ENCODE measurements at regions not wholly inside any gene's neighbourhood (a gene's known extent, or its start where the extent isn't known, plus 50 kb on each side); places are given as distances from the start of the nearest gene placed in this dataset.

GRCh38 chr2:239616729-239617128 lies 215.9 kb upstream of the HDAC4 start:
- TF ChIP-seq CTCF (IDR thresholded peaks at IDR 0.05) (no peak), EZH2phosphoT487 (IDR thresholded peaks at IDR 0.05) (no peak)

All from neural progenitor cell (in vitro differentiated cells).